K562 (cell line): ENCODE measurements at regions not wholly inside any gene's neighbourhood (a gene's known extent, or its start where the extent isn't known, plus 50 kb on each side); places are given as distances from the start of the nearest gene placed in this dataset.

Experiments used
- ATAC-seq: fragments of 200-7000 bp; cut with Tn5 transposase; 3 replicates; pipeline ENCODE4 v1.9.1; 2020; ENCODE audit warnings: moderate library complexity
- BruUV-seq: library from RNA; stranded (reverse); fragments of 400-500 nt; replicated peaks from 2 replicates; lab custom pipeline; 2021; lab: Mats Ljungman, UMichigan
- CTCF ChIA-PET: fragments of 300-600 bp; formaldehyde crosslinking; extraction: SDS; loops from one replicate; lab custom pipeline; 2021; ENCODE audit warnings: low intra/inter-chr PET ratio; lab: Yijun Ruan, JAX
- POLR2A ChIA-PET: fragments of 300-600, 350-650 bp; sonication (Branson Sonifier 250); formaldehyde crosslinking; extraction: SDS; loops from one replicate; lab custom pipeline; 2021; ENCODE audit warnings: antibody characterized with exemption, inconsistent platforms; lab: Yijun Ruan, JAX
- DNase-seq, 4 experiments: peaks; one replicate each; pipeline versions ENCODE4 v3.0.0 to v3.0.0-alpha.2; 2011 to 2018; ENCODE audit warnings: low spot score in 3 of 4, mixed read lengths in 3 of 4; ENCODE audit errors: extremely low read depth in 1 of 4
- FAIRE-seq: peaks from 2 replicates; lab custom pipeline; 2011; peaks lifted over from hg19 to GRCh38; lab: Jason Lieb, UNC
- H2AFZ ChIP-seq: 2 replicates; pipeline ENCODE4 v1.6.0; 2011; ENCODE audit warnings: low read depth, low read length, control low read depth, inconsistent platforms
- H3K27ac ChIP-seq: fragments of 200-600 bp; 3 replicates; pipeline ENCODE4 v1.8.0; 2011; ENCODE audit warnings: low read depth, mild to moderate bottlenecking, control low read depth, inconsistent platforms, low read length, moderate library complexity, mixed read lengths; ENCODE audit errors: extremely low read depth
- H3K27me3 ChIP-seq, 2 experiments: fragments of 300-600 bp in 1 of 2; 2 replicates in 1 of 2; 3 replicates in 1 of 2; pipeline versions ENCODE4 v1.6.0 to v1.8.0; 2011; ENCODE audit warnings: inconsistent platforms in 2 of 2, low read length in 2 of 2, mild to moderate bottlenecking in 1 of 2, mixed read lengths in 1 of 2, moderate library complexity in 1 of 2; ENCODE audit not compliant: control insufficient read depth in 2 of 2, insufficient read depth in 2 of 2
- H3K36me3 ChIP-seq: fragments of 300-600 bp; 3 replicates; pipeline ENCODE4 v1.8.0; 2011; ENCODE audit warnings: mild to moderate bottlenecking, low read length, inconsistent platforms; ENCODE audit not compliant: control insufficient read depth, insufficient read depth
- H3K4me1 ChIP-seq, 2 experiments: fragments of 200-600 bp in 1 of 2; replicated peaks in 1 of 2; 2 replicates in 1 of 2; 3 replicates in 1 of 2; pipeline versions ENCODE4 v1.5.1 to v1.8.0; 2011; ENCODE audit warnings: inconsistent platforms in 2 of 2, low read length in 2 of 2, mild to moderate bottlenecking in 1 of 2, mixed read lengths in 1 of 2, moderate library complexity in 1 of 2; ENCODE audit not compliant: control insufficient read depth in 2 of 2, insufficient read depth in 2 of 2
- H3K4me2 ChIP-seq: 2 replicates; pipeline ENCODE4 v1.6.1; 2011; ENCODE audit warnings: low read length, control low read depth, inconsistent platforms, mixed read lengths; ENCODE audit not compliant: insufficient read depth
- H3K4me3 ChIP-seq: fragments of 200-600 bp; sonication (generic), shearing (Covaris generic); 2 replicates; pipeline ENCODE4 v1.5.1; 2016; ENCODE audit warnings: control low read depth, inconsistent platforms
- H3K79me2 ChIP-seq: fragments of 200-600 bp; 3 replicates; pipeline ENCODE4 v1.8.0; 2011; ENCODE audit warnings: low read length, inconsistent platforms; ENCODE audit not compliant: control insufficient read depth, insufficient read depth
- H3K9ac ChIP-seq, 2 experiments: 2 replicates each; pipeline versions ENCODE4 v1.6.0 to v1.6.1; 2011; ENCODE audit warnings: low read depth in 2 of 2, low read length in 2 of 2, control low read depth in 1 of 2, inconsistent platforms in 1 of 2, mild to moderate bottlenecking in 1 of 2, mixed read lengths in 1 of 2; ENCODE audit not compliant: insufficient read depth in 1 of 2
- H3K9me1 ChIP-seq: one replicate; pipeline ENCODE4 v1.6.0; 2011; ENCODE audit warnings: inconsistent platforms, mild to moderate bottlenecking, low read length, moderate library complexity; ENCODE audit not compliant: control insufficient read depth, insufficient read depth
- H3K9me3 ChIP-seq: replicated peaks from 2 replicates; pipeline ENCODE4 v1.5.1; 2011; ENCODE audit warnings: low read depth, low read length, inconsistent platforms; ENCODE audit not compliant: control insufficient read depth, insufficient read depth
- H4K20me1 ChIP-seq: replicated peaks from 2 replicates; pipeline ENCODE4 v1.6.1; 2011; ENCODE audit warnings: low read length, inconsistent platforms, mixed read lengths; ENCODE audit not compliant: control insufficient read depth, insufficient read depth
- ARHGAP35 ChIP-seq: fragments of 450-650 bp; IDR thresholded peaks from 2 replicates; pipeline ENCODE4 v1.6.1; 2018; ENCODE audit not compliant: partially characterized antibody
- CREM ChIP-seq: IDR thresholded peaks from 2 replicates; pipeline ENCODE4 v1.6.1; 2014; ENCODE audit warnings: antibody characterized with exemption, low read depth
- E4F1 ChIP-seq: fragments of 250-450 bp; sonication (Bioruptor Pico); IDR thresholded peaks from 2 replicates; pipeline ENCODE4 v1.5.0; 2021; ENCODE audit warnings: mild to moderate bottlenecking, borderline replicate concordance
- PHTF2 ChIP-seq: fragments of 250-450 bp; sonication (Bioruptor Pico); IDR thresholded peaks from 2 replicates; pipeline ENCODE4 v1.5.0; 2021; ENCODE audit warnings: mild to moderate bottlenecking
- RBM22 ChIP-seq: fragments of 200-400 bp; formaldehyde crosslinking; IDR thresholded peaks from 2 replicates; pipeline ENCODE4 v1.6.1; 2018; ENCODE audit warnings: low read length, low read depth; ENCODE audit not compliant: poor library complexity, severe bottlenecking
- RNF2 ChIP-seq: sonication (generic); IDR thresholded peaks from 2 replicates; pipeline ENCODE4 v1.6.1; 2016
- SMARCA4 ChIP-seq: fragments of 450-650 bp; IDR thresholded peaks from 2 replicates; pipeline ENCODE4 v1.6.1; 2016
- TBP ChIP-seq: optimal IDR thresholded peaks from 2 replicates; pipeline ENCODE3; 2011; ENCODE audit warnings: low read depth, low read length, improper control_type of control experiment
- TCFL5 ChIP-seq: fragments of 250-450 bp; sonication (Bioruptor Pico); conservative IDR thresholded peaks from 2 replicates; pipeline ENCODE4 v1.6.1; 2021; ENCODE audit warnings: mild to moderate bottlenecking, moderate library complexity, matching md5 sums
- ZNF586 ChIP-seq: fragments of 450-650 bp; formaldehyde crosslinking; conservative IDR thresholded peaks from 2 replicates; pipeline ENCODE4 v1.4.0; 2020; ENCODE audit warnings: mild to moderate bottlenecking, moderate library complexity
- ZNF639 ChIP-seq, 2 experiments: fragments of 200-800 bp in 1 of 2; sonication (Bioruptor generic) in 1 of 2; sonication (generic) in 1 of 2; formaldehyde crosslinking in 1 of 2; IDR thresholded peaks in 1 of 2; conservative IDR thresholded peaks in 1 of 2; 2 replicates each; pipeline versions ENCODE4 v1.5.0 to v1.6.1; 2016 to 2020; ENCODE audit warnings: missing compliant biosample characterization in 1 of 2, missing genetic modification characterization in 1 of 2, missing genetic modification reagents in 1 of 2
- in situ Hi-C: fragments of 300-500 bp; cut with MboI; formaldehyde crosslinking; loops from 4 replicates; pipeline ENCODE4 v1.15.0; 2018; ENCODE audit warnings: inconsistent platforms, mixed read lengths
- intact Hi-C: fragments of 100-400 bp; cut with micrococcal nuclease; formaldehyde crosslinking; loops from 2 replicates; pipeline ENCODE4 v1.14.2; 2022

DNA sequence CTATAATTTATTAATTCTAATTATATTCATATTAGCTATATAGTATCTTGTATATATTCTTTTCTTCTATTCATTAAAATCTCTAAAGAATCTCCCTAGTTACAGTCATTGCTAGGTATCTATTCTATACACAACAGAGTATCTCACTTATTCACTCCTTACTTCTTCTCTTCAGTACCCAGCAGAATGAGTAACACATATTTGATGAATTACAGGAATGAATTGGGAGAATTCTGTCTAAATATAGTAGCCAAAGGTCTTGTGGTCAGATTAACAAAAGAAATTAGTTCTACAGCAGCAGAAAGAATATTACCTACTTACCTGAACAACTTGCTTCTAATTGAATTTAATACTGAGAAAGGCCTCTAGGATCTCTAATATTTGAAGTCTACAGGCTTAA, 758.0 kb upstream of the ZEB2 start:
- Histone ChIP-seq H3K27me3 (no peaks in the 10 kb centered on the region), H4K20me1 (no peaks in the 10 kb centered on the region), H3K9ac (no peak overlapping the region), H2AFZ (no peak overlapping the region), H3K4me1 (no peaks in the 10 kb centered on the region), H3K79me2 (no peaks in the 10 kb centered on the region), H3K4me3 (no peak overlapping the region), H3K9me3 (no peaks in the 10 kb centered on the region), H3K36me3 (no peaks in the 10 kb centered on the region), H3K27ac (no peak overlapping the region), H3K9me1 (no peaks in the 10 kb centered on the region), H3K4me2 (no peak overlapping the region)
- ATAC-seq (no peak), DNase-seq (no peak), FAIRE-seq (no peak)
- in situ Hi-C loops, result no loop called here
- POLR2A ChIA-PET, result no interaction called here
- CTCF ChIA-PET, result no interaction called here
- intact Hi-C loops, result loop anchor here (10.0 kb wide), 1 partner anchor 707 kb away; no protein-coding TSS in a partner anchor
- TF ChIP-seq E4F1 (no peak), RNF2 (no peak), PHTF2 (CRISPR knock-in tag) (no peak), TCFL5 (CRISPR knock-in tag) (no peak), SMARCA4 (no peak), CREM (no peak), ARHGAP35 (no peak), RBM22 (no peak), TBP (no peak), ZNF586 (CRISPR knock-in tag) (no peak), ZNF639 (CRISPR knock-in tag; conservative IDR thresholded peaks at IDR 0.05 in 1 of 2, IDR thresholded peaks at IDR 0.05 in 1 of 2) (no peak)
- BruUV-seq, result no TSS peak
